ENCODE measurements at regions not wholly inside any gene's neighbourhood (a gene's known extent, or its start where the extent isn't known, plus 50 kb on each side); places are given as distances from the start of the nearest gene placed in this dataset.

DNA sequence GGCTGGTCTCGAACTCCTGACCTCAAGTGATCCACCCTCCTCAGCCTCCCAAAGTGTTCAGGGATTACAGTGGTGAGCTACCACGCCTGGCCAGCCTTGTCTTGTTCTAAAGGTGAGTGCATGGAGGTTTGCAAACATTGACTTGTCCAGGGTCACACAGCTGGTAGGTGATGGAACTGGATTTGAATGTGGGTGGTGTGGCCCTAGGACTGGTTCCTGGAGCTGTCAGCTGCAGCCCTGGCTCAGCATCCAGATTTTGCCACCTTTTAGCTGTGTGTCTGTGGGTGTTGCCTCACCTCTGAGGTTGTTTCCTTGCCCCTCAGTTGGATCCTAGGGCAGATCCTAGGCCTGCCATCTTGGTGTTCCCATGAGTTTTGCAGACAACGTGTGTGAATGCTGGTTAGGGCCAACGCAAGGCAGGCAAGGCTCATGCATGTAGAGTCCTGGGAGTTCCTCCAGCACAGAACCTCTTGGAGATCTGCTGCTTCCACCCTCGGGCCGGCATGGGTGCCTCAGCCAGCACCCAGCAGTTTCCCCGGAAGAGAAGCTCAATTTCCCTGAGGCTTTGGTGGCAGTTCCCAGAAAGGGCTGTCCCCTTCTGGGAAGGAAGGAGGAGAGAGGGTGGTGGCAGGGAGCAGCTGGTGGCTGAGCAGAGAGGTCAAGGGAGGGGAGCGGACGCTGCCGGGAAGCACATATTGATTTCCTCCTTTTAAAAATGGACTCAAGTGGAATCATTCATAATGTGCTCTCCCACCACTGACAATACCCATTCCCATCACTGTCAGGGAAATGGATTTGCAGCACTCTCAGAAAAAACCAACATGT lies 127.6 kb upstream of the HS6ST1 start:
- no peaks in the 10 kb centered on the region for H3K9me2 ChIP-seq (replicated peaks; ENCODE audit: insufficient read depth, low read length)
- H3K4me3 ChIP-seq (ENCODE audit: insufficient read depth, low read length, poor library complexity, severe bottlenecking) = no peak overlapping the region
- no peaks in the 10 kb centered on the region for H3K27me3 ChIP-seq (ENCODE audit: low read length)
- no peaks in the 10 kb centered on the region for H3K79me2 ChIP-seq (ENCODE audit: insufficient read depth, low read length)
- H3K36me3 ChIP-seq (ENCODE audit: low read length) = no peaks in the 10 kb centered on the region
- H4K20me1 ChIP-seq (ENCODE audit: low read depth, low read length) = no peaks in the 10 kb centered on the region
- H3K27ac ChIP-seq (ENCODE audit: low read depth, low read length) = no peak overlapping the region
- H3K9me3 ChIP-seq (ENCODE audit: insufficient read depth, low read length) = no peaks in the 10 kb centered on the region
- no peak overlapping the region for H3K9ac ChIP-seq (ENCODE audit: low read length)
- TF ChIP-seq, protein P1, sequence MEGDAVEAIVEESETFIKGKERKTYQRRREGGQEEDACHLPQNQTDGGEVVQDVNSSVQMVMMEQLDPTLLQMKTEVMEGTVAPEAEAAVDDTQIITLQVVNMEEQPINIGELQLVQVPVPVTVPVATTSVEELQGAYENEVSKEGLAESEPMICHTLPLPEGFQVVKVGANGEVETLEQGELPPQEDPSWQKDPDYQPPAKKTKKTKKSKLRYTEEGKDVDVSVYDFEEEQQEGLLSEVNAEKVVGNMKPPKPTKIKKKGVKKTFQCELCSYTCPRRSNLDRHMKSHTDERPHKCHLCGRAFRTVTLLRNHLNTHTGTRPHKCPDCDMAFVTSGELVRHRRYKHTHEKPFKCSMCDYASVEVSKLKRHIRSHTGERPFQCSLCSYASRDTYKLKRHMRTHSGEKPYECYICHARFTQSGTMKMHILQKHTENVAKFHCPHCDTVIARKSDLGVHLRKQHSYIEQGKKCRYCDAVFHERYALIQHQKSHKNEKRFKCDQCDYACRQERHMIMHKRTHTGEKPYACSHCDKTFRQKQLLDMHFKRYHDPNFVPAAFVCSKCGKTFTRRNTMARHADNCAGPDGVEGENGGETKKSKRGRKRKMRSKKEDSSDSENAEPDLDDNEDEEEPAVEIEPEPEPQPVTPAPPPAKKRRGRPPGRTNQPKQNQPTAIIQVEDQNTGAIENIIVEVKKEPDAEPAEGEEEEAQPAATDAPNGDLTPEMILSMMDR (IDR thresholded peaks at IDR 0.05; ENCODE audit: insufficient read depth, low read length, poor library complexity, severe bottlenecking) = no peak
- TF ChIP-seq EZH2phosphoT487 (conservative IDR thresholded peaks at IDR 0.05; ENCODE audit: low read length) = no peak
- H3K4me2 ChIP-seq (ENCODE audit: low read depth, low read length, poor library complexity, severe bottlenecking) = no peak overlapping the region
- H2AFZ ChIP-seq (ENCODE audit: low read depth, low read length, severe bottlenecking) = no peak overlapping the region
- no peaks in the 10 kb centered on the region for H3F3A ChIP-seq (ENCODE audit: insufficient read depth)

DNA sequence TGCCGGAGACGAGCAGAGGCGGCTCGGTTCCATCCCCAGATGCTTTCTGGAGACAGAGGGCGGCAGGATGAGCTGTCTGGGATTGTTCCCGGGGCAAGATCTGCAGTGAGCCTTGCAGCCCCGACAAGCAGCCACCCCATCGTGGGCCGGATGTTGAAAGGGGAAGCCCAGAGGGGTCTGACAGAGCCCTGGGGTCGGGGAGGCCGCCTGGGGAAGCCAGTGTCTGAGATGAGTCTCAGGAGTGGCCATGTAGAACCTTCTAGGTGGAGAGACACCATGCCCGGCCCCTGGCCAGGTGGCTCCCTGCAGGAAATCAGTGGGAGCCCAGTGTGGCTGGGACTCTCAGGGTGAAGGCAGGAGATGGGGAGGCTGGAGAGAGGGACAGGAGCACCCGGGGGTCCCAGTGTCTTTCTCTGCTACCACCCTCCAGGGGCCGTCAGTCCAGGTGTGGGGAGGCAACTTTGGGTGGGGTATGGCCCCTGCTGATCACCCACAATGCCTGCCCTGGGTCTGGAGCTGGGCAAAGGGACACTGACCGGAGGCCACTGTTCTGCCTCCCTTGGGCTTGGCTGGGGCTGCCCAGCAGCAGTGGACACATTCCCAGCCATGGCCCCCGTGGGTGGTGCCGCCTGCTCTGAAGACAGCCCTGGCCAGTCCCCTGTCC lies 128.3 kb upstream of the HS6ST1 start:
- Histone ChIP-seq H2AFZ (ENCODE audit: low read depth, low read length, severe bottlenecking) (no peak overlapping the region), H3K9ac (ENCODE audit: low read length) (no peak overlapping the region), H3K36me3 (ENCODE audit: low read length) (no peaks in the 10 kb centered on the region), H3K4me3 (ENCODE audit: insufficient read depth, low read length, poor library complexity, severe bottlenecking) (no peak overlapping the region), H3K9me2 (replicated peaks; ENCODE audit: insufficient read depth, low read length) (no peaks in the 10 kb centered on the region), H3K4me2 (ENCODE audit: low read depth, low read length, poor library complexity, severe bottlenecking) (no peak overlapping the region), H3F3A (ENCODE audit: insufficient read depth) (no peaks in the 10 kb centered on the region), H3K27ac (ENCODE audit: low read depth, low read length) (no peak overlapping the region), H3K9me3 (ENCODE audit: insufficient read depth, low read length) (no peaks in the 10 kb centered on the region), H3K79me2 (ENCODE audit: insufficient read depth, low read length) (no peaks in the 10 kb centered on the region), H3K27me3 (ENCODE audit: low read length) (no peaks in the 10 kb centered on the region), H4K20me1 (ENCODE audit: low read depth, low read length) (no peaks in the 10 kb centered on the region)
- TF ChIP-seq, protein P1 (IDR thresholded peaks at IDR 0.05; ENCODE audit: insufficient read depth, low read length, poor library complexity, severe bottlenecking) = no peak
- TF ChIP-seq EZH2phosphoT487 (conservative IDR thresholded peaks at IDR 0.05; ENCODE audit: low read length) = no peak

DNA sequence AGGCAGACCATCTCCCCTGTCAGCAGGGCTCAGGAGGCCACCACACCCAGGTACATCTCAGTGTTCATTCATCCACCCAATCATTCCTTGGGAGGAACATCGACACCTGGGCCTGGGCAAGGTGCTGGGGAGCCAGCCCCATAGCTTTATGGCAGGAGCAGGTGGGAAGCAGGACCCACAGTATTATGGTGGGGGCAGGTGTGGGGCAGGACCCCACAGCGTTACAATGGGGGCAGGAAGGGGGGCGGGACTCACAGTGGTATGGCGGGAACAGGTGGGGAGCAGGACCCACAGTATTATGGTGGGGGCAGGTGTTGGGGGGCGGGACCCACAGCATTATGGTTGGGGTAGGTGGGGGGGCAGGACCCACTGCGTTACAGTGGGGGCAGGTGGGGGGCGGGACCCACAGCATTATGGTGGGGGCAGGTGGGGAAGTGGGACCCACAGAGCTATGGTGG lies 128.9 kb upstream of the HS6ST1 start:
- H3K9ac ChIP-seq (ENCODE audit: low read length) = no peak overlapping the region
- H3K4me2 ChIP-seq (ENCODE audit: low read depth, low read length, poor library complexity, severe bottlenecking) = no peak overlapping the region
- TF ChIP-seq, protein P1 (IDR thresholded peaks at IDR 0.05; ENCODE audit: insufficient read depth, low read length, poor library complexity, severe bottlenecking) = no peak
- TF ChIP-seq EZH2phosphoT487 (conservative IDR thresholded peaks at IDR 0.05; ENCODE audit: low read length) = no peak
- H3K36me3 ChIP-seq (ENCODE audit: low read length) = no peaks in the 10 kb centered on the region
- H3K9me2 ChIP-seq (replicated peaks; ENCODE audit: insufficient read depth, low read length) = no peaks in the 10 kb centered on the region
- no peaks in the 10 kb centered on the region for H3F3A ChIP-seq (ENCODE audit: insufficient read depth)
- no peak overlapping the region for H3K4me3 ChIP-seq (ENCODE audit: insufficient read depth, low read length, poor library complexity, severe bottlenecking)
- H3K79me2 ChIP-seq (ENCODE audit: insufficient read depth, low read length) = no peaks in the 10 kb centered on the region
- H3K27ac ChIP-seq (ENCODE audit: low read depth, low read length) = no peak overlapping the region
- H2AFZ ChIP-seq (ENCODE audit: low read depth, low read length, severe bottlenecking) = no peak overlapping the region
- no peaks in the 10 kb centered on the region for H3K27me3 ChIP-seq (ENCODE audit: low read length)
- H3K9me3 ChIP-seq (ENCODE audit: insufficient read depth, low read length) = no peaks in the 10 kb centered on the region
- no peaks in the 10 kb centered on the region for H4K20me1 ChIP-seq (ENCODE audit: low read depth, low read length)
